GM21381 (cell line): ENCODE measurements at regions not wholly inside any gene's neighbourhood (a gene's known extent, or its start where the extent isn't known, plus 50 kb on each side); places are given as distances from the start of the nearest gene placed in this dataset.
"Not testable (repeated sequence)": the region's sequence is repeated elsewhere in the genome, so short reads cannot be mapped to it uniquely, and the experiment has no call there.

Experiments
- ATAC-seq: cut with Tn5 transposase; IDR thresholded peaks from one replicate; pipeline ENCODE4 v1.9.1; 2021; ENCODE audit warnings: mild to moderate bottlenecking, moderate library complexity; ENCODE audit not compliant: unreplicated experiment

GRCh38 chr2:87559735-87560134, 188.2 kb upstream of the PLGLB2 start:
- not testable (repeated sequence) for ATAC-seq

- not testable (repeated sequence) for ATAC-seq
Measured at GRCh38 chr2:87565116-87565515, 182.8 kb upstream of the PLGLB2 start.

GRCh38 chr2:87566531-87566930, 181.4 kb upstream of the PLGLB2 start:
- ATAC-seq, result not testable (repeated sequence)

GRCh38 chr2:87567093-87567492, 180.8 kb upstream of the PLGLB2 start:
- ATAC-seq, result not testable (repeated sequence)

- not testable (repeated sequence) for ATAC-seq
Measured at GRCh38 chr2:87567912-87568311, 180.0 kb upstream of the PLGLB2 start.

GRCh38 chr2:87568554-87569278, 179.2 kb upstream of the PLGLB2 start:
- not testable (repeated sequence) for ATAC-seq

GRCh38 chr2:87569689-87570397, 178.0 kb upstream of the PLGLB2 start:
- ATAC-seq, result not testable (repeated sequence)

GRCh38 chr2:87571889-87572465, 175.9 kb upstream of the PLGLB2 start:
- ATAC-seq, result not testable (repeated sequence)

GRCh38 chr2:87572906-87573305, 175.0 kb upstream of the PLGLB2 start:
- not testable (repeated sequence) for ATAC-seq

- not testable (repeated sequence) for ATAC-seq
Measured at GRCh38 chr2:87573386-87574192, 174.3 kb upstream of the PLGLB2 start.

GRCh38 chr2:87574193-87575119, 173.4 kb upstream of the PLGLB2 start:
- not testable (repeated sequence) for ATAC-seq

- not testable (repeated sequence) for ATAC-seq
Measured at GRCh38 chr2:87575138-87575537, 172.7 kb upstream of the PLGLB2 start.

- ATAC-seq, result not testable (repeated sequence)
Measured at GRCh38 chr2:87577358-87577757, 170.5 kb upstream of the PLGLB2 start.

GRCh38 chr2:87582152-87582551, 165.7 kb upstream of the PLGLB2 start:
- ATAC-seq, result not testable (repeated sequence)

GRCh38 chr2:87582579-87582978, 165.3 kb upstream of the PLGLB2 start:
- ATAC-seq, result not testable (repeated sequence)

- ATAC-seq, result not testable (repeated sequence)
Measured at GRCh38 chr2:87583370-87583769, 164.5 kb upstream of the PLGLB2 start.

- ATAC-seq, result not testable (repeated sequence)
Measured at GRCh38 chr2:87583803-87584202, 164.1 kb upstream of the PLGLB2 start.

- not testable (repeated sequence) for ATAC-seq
Measured at GRCh38 chr2:87584268-87584906, 163.5 kb upstream of the PLGLB2 start.

GRCh38 chr2:87587934-87588333, 160.0 kb upstream of the PLGLB2 start:
- not testable (repeated sequence) for ATAC-seq
